ENCODE measurements at regions not wholly inside any gene's neighbourhood (a gene's known extent, or its start where the extent isn't known, plus 50 kb on each side); places are given as distances from the start of the nearest gene placed in this dataset.
"Not testable (repeated sequence)": the region's sequence is repeated elsewhere in the genome, so short reads cannot be mapped to it uniquely, and the experiment has no call there.

GRCh38 chr16:65315081-65315780 lies 193.4 kb upstream of the CDH11 start:
- no peak for DNase-seq

- DNase-seq: no peak
Measured at GRCh38 chr16:65314627-65315008, 192.8 kb upstream of the CDH11 start.

GRCh38 chr16:65313936-65314626 lies 192.2 kb upstream of the CDH11 start:
- DNase-seq: no peak

GRCh38 chr16:65312795-65313194 lies 190.9 kb upstream of the CDH11 start:
- DNase-seq: no peak

- DNase-seq: no peak
Measured at GRCh38 chr16:65312071-65312470, 190.2 kb upstream of the CDH11 start.

- not testable (repeated sequence) for DNase-seq
Measured at GRCh38 chr16:65310491-65310890, 188.6 kb upstream of the CDH11 start.

- no peak for DNase-seq
Measured at GRCh38 chr16:65309354-65309753, 187.5 kb upstream of the CDH11 start.

- DNase-seq: no peak
Measured at GRCh38 chr16:65308506-65308905, 186.6 kb upstream of the CDH11 start.

GRCh38 chr16:65307286-65307685 lies 185.4 kb upstream of the CDH11 start:
- no peak for DNase-seq

GRCh38 chr16:65306722-65307121 lies 184.9 kb upstream of the CDH11 start:
- DNase-seq: no peak

GRCh38 chr16:65306300-65306699 lies 184.4 kb upstream of the CDH11 start:
- DNase-seq: no peak

- DNase-seq: no peak
Measured at GRCh38 chr16:65305266-65305959, 183.6 kb upstream of the CDH11 start.

- no peak for DNase-seq
Measured at GRCh38 chr16:65301029-65301428, 179.2 kb upstream of the CDH11 start.

- no peak for DNase-seq
Measured at GRCh38 chr16:65297453-65297852, 175.6 kb upstream of the CDH11 start.

- DNase-seq: no peak
Measured at GRCh38 chr16:65295527-65295926, 173.7 kb upstream of the CDH11 start.

GRCh38 chr16:65294708-65295107 lies 172.8 kb upstream of the CDH11 start:
- DNase-seq: no peak

- DNase-seq: no peak
Measured at GRCh38 chr16:65294165-65294564, 172.3 kb upstream of the CDH11 start.

- no peak for DNase-seq
Measured at GRCh38 chr16:65289022-65289421, 167.2 kb upstream of the CDH11 start.

GRCh38 chr16:65287307-65287706 lies 165.4 kb upstream of the CDH11 start:
- no peak for DNase-seq

GRCh38 chr16:65285128-65286048 lies 163.5 kb upstream of the CDH11 start:
- DNase-seq: no peak

GRCh38 chr16:65284626-65285025 lies 162.8 kb upstream of the CDH11 start:
- DNase-seq: no peak

GRCh38 chr16:65283181-65283651 lies 161.4 kb upstream of the CDH11 start:
- DNase-seq: no peak

GRCh38 chr16:65281586-65281985 lies 159.7 kb upstream of the CDH11 start:
- no peak for DNase-seq
